ENCODE measurements at regions not wholly inside any gene's neighbourhood (a gene's known extent, or its start where the extent isn't known, plus 50 kb on each side); places are given as distances from the start of the nearest gene placed in this dataset.
A peak's percentile ranks its signal among the peaks of the same experiment; 100 is the strongest.

- Histone ChIP-seq H3K27ac (ENCODE audit: low read depth in 1 of 2, low read length in 1 of 2) (no peak overlapping the region), H3K27me3 (ENCODE audit: control insufficient read depth in 3 of 3, insufficient read depth in 3 of 3, low read length in 2 of 3) (no peaks in the 10 kb centered on the region), H3K4me3 (no peak overlapping the region), H3K9me3 (ENCODE audit: control insufficient read depth in 4 of 4, insufficient read depth in 3 of 4, low read length in 3 of 4) (no peaks in the 10 kb centered on the region), H3K9ac (ENCODE audit: insufficient read depth in 1 of 2, low read length in 2 of 2) (no peak overlapping the region), H3K36me3 (ENCODE audit: control insufficient read depth in 4 of 4, insufficient read depth in 4 of 4, low read length in 4 of 4) (no peaks in the 10 kb centered on the region), H3K4me1 (ENCODE audit: control insufficient read depth in 5 of 5, insufficient read depth in 5 of 5, low read length in 5 of 5) (peaks cover 0 to 48% (median 27%) of the 10 kb centered on the region in 5 donors)
- DNase-seq (no peak), ATAC-seq (ENCODE audit: insufficient read depth, low FRiP score) (no peak)
- 89 to 90% methylated on average over 5 of the region's 5 CpGs for WGBS, 2 donors
- no peak for TF ChIP-seq CTCF (IDR thresholded peaks at IDR 0.05; ENCODE audit: control extremely low read depth, extremely low read depth)
Observed at GRCh38 chr2:42965910-42966309, 173.5 kb upstream of the HAAO start.

- Histone ChIP-seq H3K36me3 (ENCODE audit: control insufficient read depth in 4 of 4, insufficient read depth in 4 of 4, low read length in 4 of 4) (no peaks in the 10 kb centered on the region), H3K27me3 (ENCODE audit: control insufficient read depth in 3 of 3, insufficient read depth in 3 of 3, low read length in 2 of 3) (no peaks in the 10 kb centered on the region), H3K4me3 (no peak overlapping the region), H3K4me1 (ENCODE audit: control insufficient read depth in 5 of 5, insufficient read depth in 5 of 5, low read length in 5 of 5) (peaks cover 0 to 55% (median 33%) of the 10 kb centered on the region in 5 donors), H3K27ac (ENCODE audit: low read depth in 1 of 2, low read length in 1 of 2) (peak overlapping the region in 1 of 2 donors; percentile 27), H3K9ac (ENCODE audit: insufficient read depth in 1 of 2, low read length in 2 of 2) (no peak overlapping the region), H3K9me3 (ENCODE audit: control insufficient read depth in 4 of 4, insufficient read depth in 3 of 4, low read length in 3 of 4) (no peaks in the 10 kb centered on the region)
- WGBS, 2 donors: 72 to 79% methylated on average over 4 of the region's 4 CpGs
- ATAC-seq (ENCODE audit: insufficient read depth, low FRiP score): no peak
- DNase-seq: peak in 2 of 3 donors; percentile 30 to 53
- no peak for TF ChIP-seq CTCF (IDR thresholded peaks at IDR 0.05; ENCODE audit: control extremely low read depth, extremely low read depth)
Observed at GRCh38 chr2:42965196-42965595, 172.8 kb upstream of the HAAO start.

GRCh38 chr2:42964439-42965083, 172.2 kb upstream of the HAAO start:
- TF ChIP-seq CTCF (IDR thresholded peaks at IDR 0.05; ENCODE audit: control extremely low read depth, extremely low read depth): no peak
- ATAC-seq (ENCODE audit: insufficient read depth, low FRiP score) (no peak), DNase-seq (peak; percentile 84 to 89 (median 85))
- Histone ChIP-seq H3K27me3 (ENCODE audit: control insufficient read depth in 3 of 3, insufficient read depth in 3 of 3, low read length in 2 of 3) (no peaks in the 10 kb centered on the region), H3K9me3 (ENCODE audit: control insufficient read depth in 4 of 4, insufficient read depth in 3 of 4, low read length in 3 of 4) (no peaks in the 10 kb centered on the region), H3K36me3 (ENCODE audit: control insufficient read depth in 4 of 4, insufficient read depth in 4 of 4, low read length in 4 of 4) (no peaks in the 10 kb centered on the region), H3K4me3 (no peak overlapping the region), H3K9ac (ENCODE audit: insufficient read depth in 1 of 2, low read length in 2 of 2) (no peak overlapping the region), H3K27ac (ENCODE audit: low read depth in 1 of 2, low read length in 1 of 2) (no peak overlapping the region), H3K4me1 (ENCODE audit: control insufficient read depth in 5 of 5, insufficient read depth in 5 of 5, low read length in 5 of 5) (peaks cover 0 to 61% (median 39%) of the 10 kb centered on the region in 5 donors)
- WGBS, 2 donors: 37 to 48% methylated on average over 6 of the region's 6 CpGs
